ENCODE measurements at regions not wholly inside any gene's neighbourhood (a gene's known extent, or its start where the extent isn't known, plus 50 kb on each side); places are given as distances from the start of the nearest gene placed in this dataset.

DNA sequence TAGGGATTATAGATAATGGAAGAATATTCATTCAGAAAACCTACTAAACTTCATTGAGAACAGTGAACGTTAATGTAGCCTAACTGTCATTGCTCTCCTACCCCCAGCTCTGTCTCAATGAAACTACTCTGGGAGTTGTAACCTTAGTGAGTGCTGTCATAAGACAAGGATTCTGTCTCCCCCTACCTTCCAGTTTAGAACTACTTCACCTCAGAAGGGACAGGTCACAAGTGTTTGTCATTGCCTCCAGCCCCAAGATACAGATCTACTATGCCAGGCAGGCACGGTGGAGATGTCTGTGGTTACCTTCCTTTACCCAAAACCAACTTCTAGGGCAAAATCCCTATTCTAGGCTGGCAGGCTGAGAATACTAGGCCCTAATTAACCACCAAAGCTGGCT lies 833.1 kb upstream of the SEL1L start:
- no peak overlapping the region for H2BK5ac ChIP-seq (ENCODE audit: low read depth, low read length, poor library complexity)
- no peaks in the 10 kb centered on the region for H3K36me3 ChIP-seq (ENCODE audit: control insufficient read depth in 1 of 2, insufficient read depth in 2 of 2, low read length in 2 of 2)
- H3K27ac ChIP-seq (ENCODE audit: low read depth, low read length): no peak overlapping the region
- no peak overlapping the region for H2BK12ac ChIP-seq (ENCODE audit: low read length)
- no peak overlapping the region for H4K12ac ChIP-seq (ENCODE audit: low read depth, low read length)
- no peak overlapping the region for H2BK120ac ChIP-seq (ENCODE audit: insufficient read depth, low read length, poor library complexity)
- no peaks in the 10 kb centered on the region for H3K79me1 ChIP-seq (ENCODE audit: low read length)
- no peaks in the 10 kb centered on the region for H3K27me3 ChIP-seq (ENCODE audit: insufficient read depth, low read length)
- H3K14ac ChIP-seq (ENCODE audit: low read length): no peak overlapping the region
- H3K4me1 ChIP-seq (ENCODE audit: control insufficient read depth in 1 of 2, insufficient read depth in 2 of 2, low read length in 2 of 2): no peaks in the 10 kb centered on the region
- H4K91ac ChIP-seq (ENCODE audit: low read depth, low read length): no peak overlapping the region
- no peak overlapping the region for H3K4me2 ChIP-seq (ENCODE audit: low read length)
- no CpG with 5 or more reads among the region's 2 CpGs for WGBS (ENCODE audit: extremely low coverage, insufficient coverage, insufficient read length)
- H3K79me2 ChIP-seq (ENCODE audit: control insufficient read depth, insufficient read depth, low read length, poor library complexity): no peaks in the 10 kb centered on the region
- no peak overlapping the region for H3K4me3 ChIP-seq (ENCODE audit: low read depth, low read length)
- H3K23ac ChIP-seq (ENCODE audit: low read length): no peak overlapping the region
- H3K9me3 ChIP-seq (ENCODE audit: insufficient read depth, low read depth, low read length): no peaks in the 10 kb centered on the region
- H3K9ac ChIP-seq (ENCODE audit: low read length): no peak overlapping the region
- H3K18ac ChIP-seq (ENCODE audit: low read length): no peak overlapping the region
- no peak overlapping the region for H3K4ac ChIP-seq (ENCODE audit: low read depth, low read length)
- no peak overlapping the region for H2AK5ac ChIP-seq (ENCODE audit: low read length)
- H4K8ac ChIP-seq (ENCODE audit: low read depth, low read length): no peak overlapping the region
- no peak for DNase-seq
- H2AFZ ChIP-seq (ENCODE audit: insufficient read depth, low read length, poor library complexity): no peak overlapping the region

DNA sequence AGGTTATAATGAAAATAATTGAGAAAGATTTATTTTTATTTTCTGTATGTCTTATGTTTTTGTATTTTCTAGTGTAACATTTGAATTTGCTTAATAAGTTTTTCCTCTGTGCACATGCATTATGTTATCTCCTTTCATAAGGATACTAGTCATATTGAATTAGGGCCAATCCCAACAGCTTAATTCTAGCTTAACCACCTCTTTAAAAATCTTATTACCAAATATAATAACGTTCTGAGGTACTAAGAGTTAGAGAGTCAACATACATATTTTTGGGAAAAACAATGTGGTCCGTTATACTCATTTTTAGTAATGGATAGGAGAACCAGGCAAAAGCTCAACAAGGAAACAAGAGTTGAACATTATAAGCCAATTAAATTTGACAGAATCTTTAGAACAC lies 845.6 kb upstream of the SEL1L start:
- H3K4ac ChIP-seq (ENCODE audit: low read depth, low read length): no peak overlapping the region
- H3K79me1 ChIP-seq (ENCODE audit: low read length): no peaks in the 10 kb centered on the region
- H3K4me3 ChIP-seq (ENCODE audit: low read depth, low read length): no peak overlapping the region
- no peak overlapping the region for H4K91ac ChIP-seq (ENCODE audit: low read depth, low read length)
- H3K18ac ChIP-seq (ENCODE audit: low read length): no peak overlapping the region
- no peaks in the 10 kb centered on the region for H3K79me2 ChIP-seq (ENCODE audit: control insufficient read depth, insufficient read depth, low read length, poor library complexity)
- H3K4me2 ChIP-seq (ENCODE audit: low read length): no peak overlapping the region
- no peak overlapping the region for H4K8ac ChIP-seq (ENCODE audit: low read depth, low read length)
- no peak overlapping the region for H2AFZ ChIP-seq (ENCODE audit: insufficient read depth, low read length, poor library complexity)
- no CpG with 5 or more reads among the region's 2 CpGs for WGBS (ENCODE audit: extremely low coverage, insufficient coverage, insufficient read length)
- H3K27ac ChIP-seq (ENCODE audit: low read depth, low read length): no peak overlapping the region
- no peak overlapping the region for H2AK5ac ChIP-seq (ENCODE audit: low read length)
- H3K27me3 ChIP-seq (ENCODE audit: insufficient read depth, low read length): no peaks in the 10 kb centered on the region
- H2BK5ac ChIP-seq (ENCODE audit: low read depth, low read length, poor library complexity): no peak overlapping the region
- no peaks in the 10 kb centered on the region for H3K9me3 ChIP-seq (ENCODE audit: insufficient read depth, low read depth, low read length)
- no peak overlapping the region for H2BK120ac ChIP-seq (ENCODE audit: insufficient read depth, low read length, poor library complexity)
- H3K23ac ChIP-seq (ENCODE audit: low read length): no peak overlapping the region
- H3K4me1 ChIP-seq (ENCODE audit: control insufficient read depth in 1 of 2, insufficient read depth in 2 of 2, low read length in 2 of 2): no peaks in the 10 kb centered on the region
- H4K12ac ChIP-seq (ENCODE audit: low read depth, low read length): no peak overlapping the region
- DNase-seq: no peak
- H2BK12ac ChIP-seq (ENCODE audit: low read length): no peak overlapping the region
- H3K14ac ChIP-seq (ENCODE audit: low read length): no peak overlapping the region
- H3K9ac ChIP-seq (ENCODE audit: low read length): no peak overlapping the region
- H3K36me3 ChIP-seq (ENCODE audit: control insufficient read depth in 1 of 2, insufficient read depth in 2 of 2, low read length in 2 of 2): no peaks in the 10 kb centered on the region

- Histone ChIP-seq H2AFZ (ENCODE audit: insufficient read depth, low read length, poor library complexity) (no peak overlapping the region), H2AK5ac (ENCODE audit: low read length) (no peak overlapping the region), H4K8ac (ENCODE audit: low read depth, low read length) (no peak overlapping the region), H2BK5ac (ENCODE audit: low read depth, low read length, poor library complexity) (no peak overlapping the region), H3K4me3 (ENCODE audit: low read depth, low read length) (no peak overlapping the region), H3K79me1 (ENCODE audit: low read length) (no peaks in the 10 kb centered on the region), H3K27ac (ENCODE audit: low read depth, low read length) (no peak overlapping the region), H3K4ac (ENCODE audit: low read depth, low read length) (no peak overlapping the region), H3K9me3 (ENCODE audit: insufficient read depth, low read depth, low read length) (no peaks in the 10 kb centered on the region), H3K27me3 (ENCODE audit: insufficient read depth, low read length) (no peaks in the 10 kb centered on the region), H2BK12ac (ENCODE audit: low read length) (no peak overlapping the region), H3K4me2 (ENCODE audit: low read length) (no peak overlapping the region), H3K18ac (ENCODE audit: low read length) (no peak overlapping the region), H3K4me1 (ENCODE audit: control insufficient read depth in 1 of 2, insufficient read depth in 2 of 2, low read length in 2 of 2) (no peaks in the 10 kb centered on the region), H4K91ac (ENCODE audit: low read depth, low read length) (no peak overlapping the region), H4K12ac (ENCODE audit: low read depth, low read length) (no peak overlapping the region), H2BK120ac (ENCODE audit: insufficient read depth, low read length, poor library complexity) (no peak overlapping the region), H3K79me2 (ENCODE audit: control insufficient read depth, insufficient read depth, low read length, poor library complexity) (no peaks in the 10 kb centered on the region), H3K36me3 (ENCODE audit: control insufficient read depth in 1 of 2, insufficient read depth in 2 of 2, low read length in 2 of 2) (no peaks in the 10 kb centered on the region), H3K9ac (ENCODE audit: low read length) (no peak overlapping the region), H3K23ac (ENCODE audit: low read length) (no peak overlapping the region), H3K14ac (ENCODE audit: low read length) (no peak overlapping the region)
- no peak for DNase-seq
These were observed 851.4 kb upstream of the SEL1L start for GRCh38 chr14:82385048-82385447.

GRCh38 chr14:82387699-82388098 lies 854.0 kb upstream of the SEL1L start:
- Histone ChIP-seq H3K4me3 (ENCODE audit: low read depth, low read length) (no peak overlapping the region), H3K27me3 (ENCODE audit: insufficient read depth, low read length) (no peaks in the 10 kb centered on the region), H4K12ac (ENCODE audit: low read depth, low read length) (no peak overlapping the region), H4K8ac (ENCODE audit: low read depth, low read length) (no peak overlapping the region), H3K23ac (ENCODE audit: low read length) (no peak overlapping the region), H3K79me1 (ENCODE audit: low read length) (no peaks in the 10 kb centered on the region), H2AFZ (ENCODE audit: insufficient read depth, low read length, poor library complexity) (no peak overlapping the region), H3K9me3 (ENCODE audit: insufficient read depth, low read depth, low read length) (no peaks in the 10 kb centered on the region), H2AK5ac (ENCODE audit: low read length) (no peak overlapping the region), H3K18ac (ENCODE audit: low read length) (no peak overlapping the region), H2BK120ac (ENCODE audit: insufficient read depth, low read length, poor library complexity) (no peak overlapping the region), H3K36me3 (ENCODE audit: control insufficient read depth in 1 of 2, insufficient read depth in 2 of 2, low read length in 2 of 2) (no peaks in the 10 kb centered on the region), H4K91ac (ENCODE audit: low read depth, low read length) (no peak overlapping the region), H3K4ac (ENCODE audit: low read depth, low read length) (no peak overlapping the region), H3K27ac (ENCODE audit: low read depth, low read length) (no peak overlapping the region), H3K14ac (ENCODE audit: low read length) (no peak overlapping the region), H3K9ac (ENCODE audit: low read length) (no peak overlapping the region), H2BK12ac (ENCODE audit: low read length) (no peak overlapping the region), H3K4me1 (ENCODE audit: control insufficient read depth in 1 of 2, insufficient read depth in 2 of 2, low read length in 2 of 2) (no peaks in the 10 kb centered on the region), H2BK5ac (ENCODE audit: low read depth, low read length, poor library complexity) (no peak overlapping the region), H3K4me2 (ENCODE audit: low read length) (no peak overlapping the region), H3K79me2 (ENCODE audit: control insufficient read depth, insufficient read depth, low read length, poor library complexity) (no peaks in the 10 kb centered on the region)
- WGBS (ENCODE audit: extremely low coverage, insufficient coverage, insufficient read length): no CpG with 5 or more reads among the region's 2 CpGs
- no peak for DNase-seq

- no peaks in the 10 kb centered on the region for H3K27me3 ChIP-seq (ENCODE audit: insufficient read depth, low read length)
- H4K91ac ChIP-seq (ENCODE audit: low read depth, low read length): no peak overlapping the region
- no peak for DNase-seq
- H3K79me2 ChIP-seq (ENCODE audit: control insufficient read depth, insufficient read depth, low read length, poor library complexity): no peaks in the 10 kb centered on the region
- H3K4me1 ChIP-seq (ENCODE audit: control insufficient read depth in 1 of 2, insufficient read depth in 2 of 2, low read length in 2 of 2): no peaks in the 10 kb centered on the region
- H2AFZ ChIP-seq (ENCODE audit: insufficient read depth, low read length, poor library complexity): no peak overlapping the region
- no peak overlapping the region for H3K27ac ChIP-seq (ENCODE audit: low read depth, low read length)
- no peaks in the 10 kb centered on the region for H3K36me3 ChIP-seq (ENCODE audit: control insufficient read depth in 1 of 2, insufficient read depth in 2 of 2, low read length in 2 of 2)
- no peak overlapping the region for H3K23ac ChIP-seq (ENCODE audit: low read length)
- H3K79me1 ChIP-seq (ENCODE audit: low read length): no peaks in the 10 kb centered on the region
- no peak overlapping the region for H2BK120ac ChIP-seq (ENCODE audit: insufficient read depth, low read length, poor library complexity)
- no peak overlapping the region for H3K4ac ChIP-seq (ENCODE audit: low read depth, low read length)
- no peaks in the 10 kb centered on the region for H3K9me3 ChIP-seq (ENCODE audit: insufficient read depth, low read depth, low read length)
- no peak overlapping the region for H2AK5ac ChIP-seq (ENCODE audit: low read length)
- no peak overlapping the region for H3K9ac ChIP-seq (ENCODE audit: low read length)
- H3K4me2 ChIP-seq (ENCODE audit: low read length): no peak overlapping the region
- no peak overlapping the region for H4K12ac ChIP-seq (ENCODE audit: low read depth, low read length)
- H3K14ac ChIP-seq (ENCODE audit: low read length): no peak overlapping the region
- no peak overlapping the region for H2BK5ac ChIP-seq (ENCODE audit: low read depth, low read length, poor library complexity)
- WGBS (ENCODE audit: extremely low coverage, insufficient coverage, insufficient read length): no CpG with 5 or more reads among the region's 4 CpGs
- H3K18ac ChIP-seq (ENCODE audit: low read length): no peak overlapping the region
- H3K4me3 ChIP-seq (ENCODE audit: low read depth, low read length): no peak overlapping the region
- H4K8ac ChIP-seq (ENCODE audit: low read depth, low read length): no peak overlapping the region
- H2BK12ac ChIP-seq (ENCODE audit: low read length): no peak overlapping the region
These were observed 854.8 kb upstream of the SEL1L start for GRCh38 chr14:82388488-82388887.
